Neural cell (in vitro differentiated cells): ENCODE measurements at regions not wholly inside any gene's neighbourhood (a gene's known extent, or its start where the extent isn't known, plus 50 kb on each side); places are given as distances from the start of the nearest gene placed in this dataset.

Experiments used
- H2AFZ ChIP-seq: fragments of 200-600, 300-800 bp; sonication (generic), shearing (Covaris generic); 2 replicates; pipeline ENCODE4 v1.6.0; 2014; ENCODE audit warnings: low read depth, mild to moderate bottlenecking, antibody characterized with exemption, low read length, moderate library complexity
- H3F3A ChIP-seq: fragments of 200-600 bp; shearing (Covaris generic); 2 replicates; pipeline ENCODE4 v1.6.1; 2016; ENCODE audit warnings: mild to moderate bottlenecking, moderate library complexity, mixed read lengths, antibody characterized with exemption, low read length; ENCODE audit not compliant: insufficient read depth, poor library complexity, severe bottlenecking
- H3K27ac ChIP-seq: fragments of 200-600, 300-800 bp; sonication (generic), shearing (Covaris generic); 2 replicates; pipeline ENCODE4 v1.5.1; 2014; ENCODE audit warnings: mild to moderate bottlenecking, low read length, moderate library complexity
- H3K27me3 ChIP-seq: fragments of 300-800, 200-600 bp; sonication (generic), shearing (Covaris generic); 2 replicates; pipeline ENCODE4 v1.6.0; 2014; ENCODE audit warnings: mild to moderate bottlenecking, low read depth, low read length, moderate library complexity; ENCODE audit not compliant: insufficient read depth
- H3K36me3 ChIP-seq: fragments of 300-800, 200-600 bp; sonication (generic), shearing (Covaris generic); 2 replicates; pipeline ENCODE4 v1.5.1; 2014; ENCODE audit warnings: mild to moderate bottlenecking, antibody characterized with exemption, low read length, moderate library complexity; ENCODE audit not compliant: insufficient read depth
- H3K4me2 ChIP-seq: fragments of 300-800, 200-600 bp; sonication (generic), shearing (Covaris generic); 2 replicates; pipeline ENCODE4 v1.6.0; 2014; ENCODE audit warnings: mild to moderate bottlenecking, low read length
- H3K4me3 ChIP-seq: fragments of 300-800, 200-600 bp; sonication (generic), shearing (Covaris generic); 2 replicates; pipeline ENCODE4 v1.5.1; 2014; ENCODE audit warnings: mild to moderate bottlenecking, low read length, moderate library complexity
- H3K79me2 ChIP-seq: fragments of 200-600 bp; shearing (Covaris generic); replicated peaks from 2 replicates; pipeline ENCODE4 v1.6.0; 2014; ENCODE audit warnings: mild to moderate bottlenecking, low read length, moderate library complexity; ENCODE audit not compliant: insufficient read depth
- H3K9ac ChIP-seq: fragments of 300-800, 200-600 bp; sonication (generic), shearing (Covaris generic); 2 replicates; pipeline ENCODE4 v1.6.1; 2016; ENCODE audit warnings: mild to moderate bottlenecking, low read length, mixed read lengths
- H3K9me2 ChIP-seq: fragments of 200-600 bp; shearing (Covaris generic); 2 replicates; pipeline ENCODE4 v1.6.1; 2016; ENCODE audit warnings: mild to moderate bottlenecking, low read length, mixed read lengths; ENCODE audit not compliant: insufficient read depth
- H3K9me3 ChIP-seq: fragments of 200-600, 300-800 bp; sonication (generic), shearing (Covaris generic); 2 replicates; pipeline ENCODE4 v1.6.1; 2016; ENCODE audit warnings: mild to moderate bottlenecking, mixed run types, low read length, moderate library complexity, mixed read lengths
- H4K20me1 ChIP-seq: fragments of 200-600 bp; shearing (Covaris generic); 2 replicates; pipeline ENCODE4 v1.6.1; 2016; ENCODE audit warnings: mild to moderate bottlenecking, mixed run types; ENCODE audit not compliant: insufficient read depth
- CTCF ChIP-seq: fragments of 450-650 bp; IDR thresholded peaks from 2 replicates; pipeline ENCODE4 v1.5.1; 2014; ENCODE audit warnings: antibody characterized with exemption, mild to moderate bottlenecking, moderate library complexity; ENCODE audit not compliant: poor library complexity, severe bottlenecking
- EP300 ChIP-seq: fragments of 450-650 bp; conservative IDR thresholded peaks from 2 replicates; pipeline ENCODE4 v1.6.1; 2014; ENCODE audit warnings: antibody characterized with exemption, mild to moderate bottlenecking, moderate library complexity; ENCODE audit not compliant: poor library complexity, severe bottlenecking
- EZH2 ChIP-seq: fragments of 200-600, 300-800 bp; shearing (Covaris generic), sonication (generic); IDR thresholded peaks from 2 replicates; pipeline ENCODE4 v1.6.1; 2014; ENCODE audit warnings: antibody characterized with exemption, low read length, borderline replicate concordance, mild to moderate bottlenecking; ENCODE audit not compliant: insufficient read depth, poor library complexity, severe bottlenecking
- MXI1 ChIP-seq: fragments of 450-650 bp; conservative IDR thresholded peaks from 2 replicates; pipeline ENCODE4 v1.6.1; 2014; ENCODE audit warnings: antibody characterized with exemption, mild to moderate bottlenecking; ENCODE audit not compliant: poor library complexity, severe bottlenecking
- POLR2AphosphoS5 ChIP-seq: IDR thresholded peaks from 2 replicates; pipeline ENCODE4 v1.6.1; 2012
- RAD21 ChIP-seq: fragments of 450-650 bp; conservative IDR thresholded peaks from 2 replicates; pipeline ENCODE4 v1.6.1; 2014; ENCODE audit warnings: antibody characterized with exemption, mild to moderate bottlenecking, moderate library complexity
- REST ChIP-seq: IDR thresholded peaks from 2 replicates; pipeline ENCODE4 v1.6.1; 2012; ENCODE audit warnings: borderline replicate concordance
- SMC3 ChIP-seq: fragments of 450-650 bp; conservative IDR thresholded peaks from 2 replicates; pipeline ENCODE4 v1.6.1; 2014; ENCODE audit warnings: antibody characterized with exemption, mild to moderate bottlenecking, moderate library complexity; ENCODE audit not compliant: poor library complexity
- TAF1 ChIP-seq: IDR thresholded peaks from 2 replicates; pipeline ENCODE4 v1.6.1; 2012; ENCODE audit warnings: low read depth

GRCh38 chr4:98773638-98774037, 115.2 kb upstream of the TSPAN5 start:
- no peak overlapping the region for H3K4me3 ChIP-seq
- H2AFZ ChIP-seq: no peak overlapping the region
- no peaks in the 10 kb centered on the region for H3K9me2 ChIP-seq
- H3K9ac ChIP-seq: no peak overlapping the region
- no peaks in the 10 kb centered on the region for H3K79me2 ChIP-seq
- no peaks in the 10 kb centered on the region for H4K20me1 ChIP-seq
- TF ChIP-seq RAD21 (no peak), SMC3 (no peak), TAF1 (no peak), EP300 (no peak), EZH2 (no peak), REST (no peak), MXI1 (no peak), POLR2AphosphoS5 (no peak), CTCF (no peak)
- no peak overlapping the region for H3K27ac ChIP-seq
- H3F3A ChIP-seq: no peaks in the 10 kb centered on the region
- no peak overlapping the region for H3K4me2 ChIP-seq
- no peaks in the 10 kb centered on the region for H3K27me3 ChIP-seq
- H3K36me3 ChIP-seq: no peaks in the 10 kb centered on the region
- no peaks in the 10 kb centered on the region for H3K9me3 ChIP-seq

GRCh38 chr4:98771959-98772632, 113.7 kb upstream of the TSPAN5 start:
- H2AFZ ChIP-seq: no peak overlapping the region
- H3K27ac ChIP-seq: no peak overlapping the region
- no peaks in the 10 kb centered on the region for H3K9me2 ChIP-seq
- no peaks in the 10 kb centered on the region for H3K27me3 ChIP-seq
- TF ChIP-seq RAD21 (no peak), SMC3 (no peak), TAF1 (no peak), MXI1 (no peak), CTCF (no peak), EZH2 (no peak), POLR2AphosphoS5 (no peak), REST (no peak), EP300 (no peak)
- no peaks in the 10 kb centered on the region for H3K9me3 ChIP-seq
- no peak overlapping the region for H3K4me3 ChIP-seq
- H3F3A ChIP-seq: no peaks in the 10 kb centered on the region
- no peaks in the 10 kb centered on the region for H3K36me3 ChIP-seq
- no peak overlapping the region for H3K9ac ChIP-seq
- no peak overlapping the region for H3K4me2 ChIP-seq
- H4K20me1 ChIP-seq: no peaks in the 10 kb centered on the region
- H3K79me2 ChIP-seq: no peaks in the 10 kb centered on the region
